Ovary (tissue), 3 donors: ENCODE measurements at regions not wholly inside any gene's neighbourhood (a gene's known extent, or its start where the extent isn't known, plus 50 kb on each side); places are given as distances from the start of the nearest gene placed in this dataset.

Experiments used
- CTCF ChIP-seq, 3 donors: fragments of 450-650 bp in 2 of 3; fragments of 200-600 bp in 1 of 3; IDR thresholded peaks; one replicate each; pipeline versions ENCODE4 v1.5.1 to v1.8.0; 2016 to 2022; ENCODE audit warnings: antibody characterized with exemption in 3 of 3, mild to moderate bottlenecking in 1 of 3
- EP300 ChIP-seq: sonication (generic); formaldehyde crosslinking; IDR thresholded peaks from one replicate; pipeline ENCODE4 v1.6.1; 2017; ENCODE audit warnings: antibody characterized with exemption
- POLR2A ChIP-seq: fragments of 450-650 bp; IDR thresholded peaks from one replicate; pipeline ENCODE4 v1.6.1; 2017; ENCODE audit warnings: antibody characterized with exemption, mild to moderate bottlenecking, moderate library complexity
- donor health status: DM: no; HTN: no; CAD: no.

GRCh38 chr16:66304151-66304550, 62.3 kb upstream of the CDH5 start:
- no peak for TF ChIP-seq CTCF (IDR thresholded peaks at IDR 0.05)
- no peak for TF ChIP-seq POLR2A
- TF ChIP-seq EP300, result no peak
